ENCODE measurements at regions not wholly inside any gene's neighbourhood (a gene's known extent, or its start where the extent isn't known, plus 50 kb on each side); places are given as distances from the start of the nearest gene placed in this dataset.

GRCh38 chr10:3592424-3592823, 192.6 kb downstream of the KLF6 start:
- ChIA-PET POLR2A (ENCODE audit: unreplicated experiment) (interaction anchor here (0.5 kb wide), 1 partner anchor 124 kb away, joined by 3 read pairs; no protein-coding TSS in a partner anchor), CTCF (no interaction called here)
- no peaks in the 10 kb centered on the region for H3K9me2 ChIP-seq (replicated peaks; ENCODE audit: low read length)
- no peak overlapping the region for H2AFZ ChIP-seq (ENCODE audit: low read length)
- H3K36me3 ChIP-seq (ENCODE audit: low read depth, low read length), result no peaks in the 10 kb centered on the region
- H3K4me2 ChIP-seq (ENCODE audit: low read length), result no peak overlapping the region
- no peak overlapping the region for H3K27ac ChIP-seq (ENCODE audit: low read length)
- H4K20me1 ChIP-seq (ENCODE audit: low read length), result no peaks in the 10 kb centered on the region
- no peaks in the 10 kb centered on the region for H3K79me2 ChIP-seq (ENCODE audit: low read length)
- no peak overlapping the region for H3K9ac ChIP-seq (ENCODE audit: low read length)
- no peak for TF ChIP-seq EZH2 (IDR thresholded peaks at IDR 0.05; ENCODE audit: low read length, unreplicated experiment)
- TF ChIP-seq EZH2phosphoT487 (IDR thresholded peaks at IDR 0.05; ENCODE audit: borderline replicate concordance, low read length), result no peak
- TF ChIP-seq, protein P1, sequence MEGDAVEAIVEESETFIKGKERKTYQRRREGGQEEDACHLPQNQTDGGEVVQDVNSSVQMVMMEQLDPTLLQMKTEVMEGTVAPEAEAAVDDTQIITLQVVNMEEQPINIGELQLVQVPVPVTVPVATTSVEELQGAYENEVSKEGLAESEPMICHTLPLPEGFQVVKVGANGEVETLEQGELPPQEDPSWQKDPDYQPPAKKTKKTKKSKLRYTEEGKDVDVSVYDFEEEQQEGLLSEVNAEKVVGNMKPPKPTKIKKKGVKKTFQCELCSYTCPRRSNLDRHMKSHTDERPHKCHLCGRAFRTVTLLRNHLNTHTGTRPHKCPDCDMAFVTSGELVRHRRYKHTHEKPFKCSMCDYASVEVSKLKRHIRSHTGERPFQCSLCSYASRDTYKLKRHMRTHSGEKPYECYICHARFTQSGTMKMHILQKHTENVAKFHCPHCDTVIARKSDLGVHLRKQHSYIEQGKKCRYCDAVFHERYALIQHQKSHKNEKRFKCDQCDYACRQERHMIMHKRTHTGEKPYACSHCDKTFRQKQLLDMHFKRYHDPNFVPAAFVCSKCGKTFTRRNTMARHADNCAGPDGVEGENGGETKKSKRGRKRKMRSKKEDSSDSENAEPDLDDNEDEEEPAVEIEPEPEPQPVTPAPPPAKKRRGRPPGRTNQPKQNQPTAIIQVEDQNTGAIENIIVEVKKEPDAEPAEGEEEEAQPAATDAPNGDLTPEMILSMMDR (conservative IDR thresholded peaks at IDR 0.05; ENCODE audit: low read depth, low read length), result no peak
- ATAC-seq (no peak), DNase-seq (no peak)
- no peak overlapping the region for H3K4me3 ChIP-seq (ENCODE audit: low read length)
- no peaks in the 10 kb centered on the region for H3K27me3 ChIP-seq (ENCODE audit: low read length)
- H3F3A ChIP-seq (ENCODE audit: low read length, unreplicated experiment), result no peaks in the 10 kb centered on the region
- BruUV-seq (replicated peaks), result no TSS peak
- H3K9me3 ChIP-seq (ENCODE audit: low read length), result no peaks in the 10 kb centered on the region
- no peaks in the 10 kb centered on the region for H3K4me1 ChIP-seq (ENCODE audit: insufficient read depth, low read length)
- intact Hi-C loops (cut with micrococcal nuclease), result no loop called here

DNA sequence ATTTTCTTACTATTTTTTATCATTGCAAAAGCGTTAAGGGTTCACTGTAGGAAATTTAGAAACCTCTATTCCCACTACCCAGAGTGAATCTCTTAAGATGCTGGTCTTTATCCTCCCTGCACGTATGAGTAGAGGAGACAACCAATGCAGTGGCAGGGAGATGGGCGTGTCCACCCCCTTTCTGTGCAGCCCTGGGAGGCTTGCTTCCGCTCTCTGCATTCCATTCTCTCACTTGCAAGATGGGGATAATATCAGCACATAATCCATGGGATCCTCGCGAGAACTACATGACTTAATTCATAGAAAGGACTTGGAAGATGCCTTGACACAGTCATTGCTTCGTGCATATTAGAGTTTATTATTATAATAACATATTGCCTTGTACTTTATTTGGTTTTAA, 196.2 kb downstream of the KLF6 start:
- no peak overlapping the region for H3K27ac ChIP-seq (ENCODE audit: low read length)
- no peaks in the 10 kb centered on the region for H3K79me2 ChIP-seq (ENCODE audit: low read length)
- no peaks in the 10 kb centered on the region for H3K4me1 ChIP-seq (ENCODE audit: insufficient read depth, low read length)
- TF ChIP-seq, protein P1 (conservative IDR thresholded peaks at IDR 0.05; ENCODE audit: low read depth, low read length), result no peak
- TF ChIP-seq EZH2 (IDR thresholded peaks at IDR 0.05; ENCODE audit: low read length, unreplicated experiment) (no peak), EZH2phosphoT487 (IDR thresholded peaks at IDR 0.05; ENCODE audit: borderline replicate concordance, low read length) (no peak)
- BruUV-seq (replicated peaks), result no TSS peak
- ATAC-seq, result no peak
- no peak overlapping the region for H2AFZ ChIP-seq (ENCODE audit: low read length)
- no peaks in the 10 kb centered on the region for H4K20me1 ChIP-seq (ENCODE audit: low read length)
- H3K9ac ChIP-seq (ENCODE audit: low read length), result no peak overlapping the region
- ChIA-PET CTCF (no interaction called here), POLR2A (ENCODE audit: unreplicated experiment) (no interaction called here)
- no peak overlapping the region for H3K4me3 ChIP-seq (ENCODE audit: low read length)
- H3K9me2 ChIP-seq (replicated peaks; ENCODE audit: low read length), result no peaks in the 10 kb centered on the region
- DNase-seq, result no peak
- intact Hi-C loops (cut with micrococcal nuclease), result no loop called here
- H3K9me3 ChIP-seq (ENCODE audit: low read length), result no peaks in the 10 kb centered on the region
- no peak overlapping the region for H3K4me2 ChIP-seq (ENCODE audit: low read length)
- no peaks in the 10 kb centered on the region for H3K27me3 ChIP-seq (ENCODE audit: low read length)
- no peaks in the 10 kb centered on the region for H3F3A ChIP-seq (ENCODE audit: low read length, unreplicated experiment)
- no peaks in the 10 kb centered on the region for H3K36me3 ChIP-seq (ENCODE audit: low read depth, low read length)

DNA sequence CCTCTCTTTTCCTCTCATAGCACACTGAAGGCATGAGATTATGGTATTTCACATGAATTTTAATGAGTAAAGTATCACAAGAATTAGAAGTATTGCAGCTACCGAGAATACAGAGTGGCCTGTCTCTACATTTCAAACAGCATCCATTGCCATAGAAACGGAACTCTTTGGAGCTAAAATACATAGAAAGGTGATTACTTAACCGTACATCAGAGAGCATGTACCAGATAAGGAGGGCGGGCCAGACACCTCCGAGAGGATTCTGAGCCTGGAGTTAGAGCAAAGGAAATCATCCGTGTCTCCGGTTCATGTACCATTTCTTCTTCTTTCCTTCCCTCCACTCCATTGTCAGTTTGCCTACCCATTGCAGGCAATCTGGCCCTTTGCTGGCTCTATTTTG, 196.7 kb downstream of the KLF6 start:
- no peak for ATAC-seq
- Histone ChIP-seq H3K9ac (ENCODE audit: low read length) (no peak overlapping the region), H3K27me3 (ENCODE audit: low read length) (no peaks in the 10 kb centered on the region), H3K27ac (ENCODE audit: low read length) (no peak overlapping the region), H3K4me2 (ENCODE audit: low read length) (no peak overlapping the region), H3K36me3 (ENCODE audit: low read depth, low read length) (no peaks in the 10 kb centered on the region), H3F3A (ENCODE audit: low read length, unreplicated experiment) (no peaks in the 10 kb centered on the region), H3K79me2 (ENCODE audit: low read length) (no peaks in the 10 kb centered on the region), H3K4me3 (ENCODE audit: low read length) (no peak overlapping the region), H3K4me1 (ENCODE audit: insufficient read depth, low read length) (no peaks in the 10 kb centered on the region), H2AFZ (ENCODE audit: low read length) (no peak overlapping the region), H3K9me2 (replicated peaks; ENCODE audit: low read length) (no peaks in the 10 kb centered on the region), H3K9me3 (ENCODE audit: low read length) (no peaks in the 10 kb centered on the region), H4K20me1 (ENCODE audit: low read length) (no peaks in the 10 kb centered on the region)
- ChIA-PET CTCF (no interaction called here), POLR2A (ENCODE audit: unreplicated experiment) (no interaction called here)
- no TSS peak for BruUV-seq (replicated peaks)
- DNase-seq, result no peak
- intact Hi-C loops (cut with micrococcal nuclease), result no loop called here
- TF ChIP-seq EZH2 (IDR thresholded peaks at IDR 0.05; ENCODE audit: low read length, unreplicated experiment), result no peak
- TF ChIP-seq EZH2phosphoT487 (IDR thresholded peaks at IDR 0.05; ENCODE audit: borderline replicate concordance, low read length), result no peak
- TF ChIP-seq, protein P1 (conservative IDR thresholded peaks at IDR 0.05; ENCODE audit: low read depth, low read length), result no peak

Measured in PC-3 (cell line).